ENCODE measurements at regions not wholly inside any gene's neighbourhood (a gene's known extent, or its start where the extent isn't known, plus 50 kb on each side); places are given as distances from the start of the nearest gene placed in this dataset.

GRCh38 chr4:18155067-18156041 lies 133.8 kb upstream of the LCORL start:
- Histone ChIP-seq H3K9me1 (replicated peaks; ENCODE audit: control insufficient read depth, extremely low read depth, insufficient read depth, low read length) (no peaks in the 10 kb centered on the region), H3K9me3 (replicated peaks; ENCODE audit: control insufficient read depth, insufficient read depth, low read length) (no peaks in the 10 kb centered on the region), H3K4me3 (replicated peaks in 1 of 3; ENCODE audit: insufficient read depth in 1 of 3, low read depth in 1 of 3, low read length in 3 of 3) (no peak overlapping the region), H3K27ac (ENCODE audit: insufficient read depth, low read depth, low read length) (no peak overlapping the region), H3K4me1 (ENCODE audit: control insufficient read depth, extremely low read depth, insufficient read depth, low read length) (no peaks in the 10 kb centered on the region), H3K9ac (replicated peaks; ENCODE audit: extremely low read depth, insufficient read depth, low read length) (no peak overlapping the region), H2AFZ (ENCODE audit: low read depth, low read length) (no peak overlapping the region), H4K20me1 (replicated peaks; ENCODE audit: control insufficient read depth, extremely low read depth, insufficient read depth, low read length) (no peaks in the 10 kb centered on the region), H3K79me2 (ENCODE audit: control insufficient read depth, insufficient read depth, low read length) (no peaks in the 10 kb centered on the region), H3K4me2 (ENCODE audit: insufficient read depth, low read length) (no peak overlapping the region), H3K27me3 (ENCODE audit: control insufficient read depth in 2 of 2, insufficient read depth in 2 of 2, low read length in 2 of 2) (no peaks in the 10 kb centered on the region), H3K36me3 (ENCODE audit: control insufficient read depth in 2 of 2, extremely low read depth in 1 of 2, insufficient read depth in 2 of 2, low read length in 2 of 2) (no peaks in the 10 kb centered on the region)
- FAIRE-seq (no peak), DNase-seq (ENCODE audit: low read depth, low spot score) (no peak)
- BruUV-seq (replicated peaks): no TSS peak
- dilution Hi-C loops (cut with MboI; ENCODE audit: extremely low pct_ligation_motif_present, low sequenced_read_pairs) (no loop called here), intact Hi-C loops (cut with micrococcal nuclease) (no loop called here)
- no peak for TF ChIP-seq POLR2A (IDR thresholded peaks at IDR 0.05; ENCODE audit: low read depth, low read length)
- TF ChIP-seq CTCF (IDR thresholded peaks at IDR 0.05; ENCODE audit: extremely low read depth in 1 of 2, insufficient read depth in 1 of 2, low read depth in 1 of 2, low read length in 2 of 2): no peak
- no peak for TF ChIP-seq MAX (IDR thresholded peaks at IDR 0.05; ENCODE audit: insufficient read depth, insufficient read length)
- no peak for TF ChIP-seq POLR2AphosphoS5 (IDR thresholded peaks at IDR 0.05; ENCODE audit: insufficient read depth, low read depth, low read length)
- no peak for TF ChIP-seq EZH2 (IDR thresholded peaks at IDR 0.05; ENCODE audit: borderline replicate concordance, low read depth, low read length, severe bottlenecking)
- TF ChIP-seq FOS (IDR thresholded peaks at IDR 0.05; ENCODE audit: borderline replicate concordance, insufficient read depth, low read length): no peak
- ChIA-PET POLR2A (no interaction called here), CTCF (interaction anchor here (0.5 to 1.0 kb wide), 2 partner anchors 338 to 515 kb away, joined by 3 read pairs; no protein-coding TSS in a partner anchor)

All from endothelial cell of umbilical vein (primary cell).